Immature natural killer cell (primary cell): ENCODE measurements at regions not wholly inside any gene's neighbourhood (a gene's known extent, or its start where the extent isn't known, plus 50 kb on each side); places are given as distances from the start of the nearest gene placed in this dataset.
"Not testable (repeated sequence)": the region's sequence is repeated elsewhere in the genome, so short reads cannot be mapped to it uniquely, and the experiment has no call there.

Source experiments
- DNase-seq, 3 donors: peaks; one replicate each; pipeline ENCODE4 v3.0.0; 2022; ENCODE audit warnings: mixed read lengths in 1 of 3
- H3K27ac Mint-ChIP-seq, 6 donors: one replicate each; pipeline ENCODE4 v1.8.0; 2020; ENCODE audit warnings: mixed read lengths in 6 of 6, mild to moderate bottlenecking in 5 of 6, inconsistent platforms in 4 of 6, moderate library complexity in 3 of 6
- H3K27me3 Mint-ChIP-seq, 3 donors: one replicate each; pipeline ENCODE4 v1.8.0; 2020 to 2021; ENCODE audit warnings: low read depth in 3 of 3, mild to moderate bottlenecking in 3 of 3, mixed read lengths in 3 of 3, moderate library complexity in 3 of 3, inconsistent platforms in 1 of 3
- H3K36me3 Mint-ChIP-seq, 3 donors: one replicate each; pipeline ENCODE4 v1.8.0; 2020; ENCODE audit warnings: mixed read lengths in 3 of 3, inconsistent platforms in 2 of 3, mild to moderate bottlenecking in 2 of 3
- H3K4me1 Mint-ChIP-seq, 2 donors: one replicate each; pipeline ENCODE4 v1.8.0; 2020; ENCODE audit warnings: inconsistent platforms in 2 of 2, mild to moderate bottlenecking in 2 of 2, mixed read lengths in 2 of 2, moderate library complexity in 1 of 2
- H3K4me3 Mint-ChIP-seq, 5 donors: one replicate each; pipeline ENCODE4 v1.8.0; 2020; ENCODE audit warnings: mild to moderate bottlenecking in 5 of 5, mixed read lengths in 5 of 5, inconsistent platforms in 3 of 5, moderate library complexity in 3 of 5
- H3K9me3 Mint-ChIP-seq, 6 donors: one replicate each; pipeline ENCODE4 v1.8.0; 2020; ENCODE audit warnings: mild to moderate bottlenecking in 6 of 6, mixed read lengths in 6 of 6, inconsistent platforms in 4 of 6, moderate library complexity in 3 of 6

GRCh38 chr21:14829685-14830084 is 235.1 kb downstream of the NRIP1 start:
- no peak for DNase-seq
- H3K36me3 Mint-ChIP-seq: no peaks in the 10 kb centered on the region
- peaks cover 0 to 4% (median 0%) of the 10 kb centered on the region in 6 donors for H3K9me3 Mint-ChIP-seq
- H3K4me3 Mint-ChIP-seq: no peak overlapping the region
- H3K27ac Mint-ChIP-seq: no peak overlapping the region
- no peaks in the 10 kb centered on the region for H3K4me1 Mint-ChIP-seq
- no peaks in the 10 kb centered on the region for H3K27me3 Mint-ChIP-seq

- Mint-ChIP-seq H3K27me3 (no peaks in the 10 kb centered on the region), H3K36me3 (no peaks in the 10 kb centered on the region), H3K27ac (no peak overlapping the region), H3K4me1 (no peaks in the 10 kb centered on the region), H3K9me3 (peaks cover 0 to 4% (median 0%) of the 10 kb centered on the region in 6 donors), H3K4me3 (no peak overlapping the region)
- DNase-seq: no peak
Measured at GRCh38 chr21:14827468-14827867, 237.3 kb downstream of the NRIP1 start.

- no peaks in the 10 kb centered on the region for H3K27me3 Mint-ChIP-seq
- DNase-seq: no peak
- no peak overlapping the region for H3K27ac Mint-ChIP-seq
- no peaks in the 10 kb centered on the region for H3K36me3 Mint-ChIP-seq
- peaks cover 0 to 4% (median 0%) of the 10 kb centered on the region in 6 donors for H3K9me3 Mint-ChIP-seq
- no peak overlapping the region for H3K4me3 Mint-ChIP-seq
- no peaks in the 10 kb centered on the region for H3K4me1 Mint-ChIP-seq
Measured at GRCh38 chr21:14826630-14827029, 238.2 kb downstream of the NRIP1 start.

GRCh38 chr21:14825514-14825974 is 239.3 kb downstream of the NRIP1 start:
- Mint-ChIP-seq H3K36me3 (no peaks in the 10 kb centered on the region), H3K4me1 (no peaks in the 10 kb centered on the region), H3K4me3 (no peak overlapping the region), H3K27ac (no peak overlapping the region), H3K27me3 (no peaks in the 10 kb centered on the region), H3K9me3 (peaks cover 0 to 4% (median 0%) of the 10 kb centered on the region in 6 donors)
- DNase-seq: no peak

- H3K4me3 Mint-ChIP-seq: no peak overlapping the region
- H3K27me3 Mint-ChIP-seq: no peaks in the 10 kb centered on the region
- H3K4me1 Mint-ChIP-seq: no peaks in the 10 kb centered on the region
Measured at GRCh38 chr21:14824126-14824525, 240.7 kb downstream of the NRIP1 start.

GRCh38 chr21:14817311-14817710 is 247.5 kb downstream of the NRIP1 start:
- Mint-ChIP-seq H3K9me3 (peaks cover 0 to 4% (median 3%) of the 10 kb centered on the region in 6 donors), H3K4me3 (no peak overlapping the region), H3K27ac (no peak overlapping the region), H3K4me1 (no peaks in the 10 kb centered on the region), H3K36me3 (no peaks in the 10 kb centered on the region), H3K27me3 (peaks cover 0 to 4% (median 2%) of the 10 kb centered on the region in 3 donors)
- no peak for DNase-seq

More at GRCh38 chr21:14824126-14824525, 240.7 kb downstream of the NRIP1 start:
- no peak overlapping the region for H3K27ac Mint-ChIP-seq
- no peak for DNase-seq
- peaks cover 0 to 4% (median 0%) of the 10 kb centered on the region in 6 donors for H3K9me3 Mint-ChIP-seq
- no peaks in the 10 kb centered on the region for H3K36me3 Mint-ChIP-seq

- no peak overlapping the region for H3K4me3 Mint-ChIP-seq
- H3K27ac Mint-ChIP-seq: no peak overlapping the region
- H3K9me3 Mint-ChIP-seq: peaks cover 0 to 11% (median 5%) of the 10 kb centered on the region in 6 donors
- no peaks in the 10 kb centered on the region for H3K4me1 Mint-ChIP-seq
- no peaks in the 10 kb centered on the region for H3K36me3 Mint-ChIP-seq
- peaks cover 0 to 4% (median 2%) of the 10 kb centered on the region in 3 donors for H3K27me3 Mint-ChIP-seq
- no peak for DNase-seq
Measured at GRCh38 chr21:14814991-14815390, 249.8 kb downstream of the NRIP1 start.

- no peaks in the 10 kb centered on the region for H3K36me3 Mint-ChIP-seq
- peaks cover 0 to 4% (median 2%) of the 10 kb centered on the region in 3 donors for H3K27me3 Mint-ChIP-seq
- peak overlapping the region in 1 of 6 donors; percentile 32 for H3K27ac Mint-ChIP-seq
- H3K4me3 Mint-ChIP-seq: no peak overlapping the region
- DNase-seq: no peak
- H3K9me3 Mint-ChIP-seq: peaks cover 0 to 11% (median 5%) of the 10 kb centered on the region in 6 donors
- no peaks in the 10 kb centered on the region for H3K4me1 Mint-ChIP-seq
Measured at GRCh38 chr21:14814282-14814681, 250.5 kb downstream of the NRIP1 start.

- DNase-seq, H3K27me3 Mint-ChIP-seq, H3K36me3 Mint-ChIP-seq, H3K4me3 Mint-ChIP-seq, H3K4me1 Mint-ChIP-seq, H3K27ac Mint-ChIP-seq: not testable (repeated sequence)
- peaks cover 10 to 21% (median 12%) of the 10 kb centered on the region in 6 donors for H3K9me3 Mint-ChIP-seq
Measured at GRCh38 chr21:14804170-14804569, 258.1 kb upstream of the SAMSN1 start.

GRCh38 chr21:14797543-14797942 is 251.4 kb upstream of the SAMSN1 start:
- Mint-ChIP-seq H3K36me3 (peaks cover 0 to 8% (median 7%) of the 10 kb centered on the region in 3 donors), H3K4me1 (no peaks in the 10 kb centered on the region), H3K4me3 (no peak overlapping the region), H3K9me3 (peaks cover 15 to 46% (median 25%) of the 10 kb centered on the region in 6 donors), H3K27me3 (peaks cover 0 to 5% (median 0%) of the 10 kb centered on the region in 3 donors), H3K27ac (no peak overlapping the region)
- DNase-seq: no peak

GRCh38 chr21:14787312-14787711 is 241.2 kb upstream of the SAMSN1 start:
- peaks cover 2 to 6% (median 3%) of the 10 kb centered on the region in 3 donors for H3K27me3 Mint-ChIP-seq
- H3K4me1 Mint-ChIP-seq: peaks cover 9 to 10% of the 10 kb centered on the region in 2 donors
- H3K36me3 Mint-ChIP-seq: peaks cover 0 to 3% (median 0%) of the 10 kb centered on the region in 3 donors
- no peak for DNase-seq
- no peak overlapping the region for H3K4me3 Mint-ChIP-seq
- H3K9me3 Mint-ChIP-seq: peaks cover 0 to 11% (median under 1%) of the 10 kb centered on the region in 6 donors
- no peak overlapping the region for H3K27ac Mint-ChIP-seq

GRCh38 chr21:14785679-14786078 is 239.6 kb upstream of the SAMSN1 start:
- peaks cover 0 to 11% (median under 1%) of the 10 kb centered on the region in 6 donors for H3K9me3 Mint-ChIP-seq
- H3K27me3 Mint-ChIP-seq: peaks cover 2 to 8% (median 4%) of the 10 kb centered on the region in 3 donors
- no peak for DNase-seq
- no peak overlapping the region for H3K27ac Mint-ChIP-seq
- H3K4me3 Mint-ChIP-seq: no peak overlapping the region
- peaks cover 9 to 10% of the 10 kb centered on the region in 2 donors for H3K4me1 Mint-ChIP-seq
- peaks cover 0 to 4% (median 3%) of the 10 kb centered on the region in 3 donors for H3K36me3 Mint-ChIP-seq

GRCh38 chr21:14773777-14774345 is 227.7 kb upstream of the SAMSN1 start:
- peaks cover 0 to 5% (median 2%) of the 10 kb centered on the region in 3 donors for H3K27me3 Mint-ChIP-seq
- peaks cover 0 to 3% (median 0%) of the 10 kb centered on the region in 6 donors for H3K9me3 Mint-ChIP-seq
- H3K4me3 Mint-ChIP-seq: no peak overlapping the region
- H3K36me3 Mint-ChIP-seq: no peaks in the 10 kb centered on the region
- no peaks in the 10 kb centered on the region for H3K4me1 Mint-ChIP-seq
- peak in 2 of 3 donors; percentile 18 to 22 for DNase-seq
- no peak overlapping the region for H3K27ac Mint-ChIP-seq

GRCh38 chr21:14771593-14771992 is 225.5 kb upstream of the SAMSN1 start:
- Mint-ChIP-seq H3K27ac (no peak overlapping the region), H3K4me1 (no peaks in the 10 kb centered on the region), H3K36me3 (no peaks in the 10 kb centered on the region)

GRCh38 chr21:14768042-14768441 is 221.9 kb upstream of the SAMSN1 start:
- no peaks in the 10 kb centered on the region for H3K9me3 Mint-ChIP-seq
- H3K27me3 Mint-ChIP-seq: peaks cover 0 to 2% (median 2%) of the 10 kb centered on the region in 3 donors
- no peak for DNase-seq
- H3K36me3 Mint-ChIP-seq: no peaks in the 10 kb centered on the region
- H3K4me3 Mint-ChIP-seq: no peak overlapping the region
- no peak overlapping the region for H3K27ac Mint-ChIP-seq
- H3K4me1 Mint-ChIP-seq: no peaks in the 10 kb centered on the region

More at GRCh38 chr21:14771593-14771992, 225.5 kb upstream of the SAMSN1 start:
- H3K27me3 Mint-ChIP-seq: peaks cover 0 to 2% (median 2%) of the 10 kb centered on the region in 3 donors
- H3K4me3 Mint-ChIP-seq: no peak overlapping the region
- no peaks in the 10 kb centered on the region for H3K9me3 Mint-ChIP-seq
- no peak for DNase-seq
